GM21360 (cell line): ENCODE measurements at regions not wholly inside any gene's neighbourhood (a gene's known extent, or its start where the extent isn't known, plus 50 kb on each side); places are given as distances from the start of the nearest gene placed in this dataset.

Experiments
- ATAC-seq: cut with Tn5 transposase; IDR thresholded peaks from one replicate; pipeline ENCODE4 v1.9.1; 2021; ENCODE audit warnings: mild to moderate bottlenecking, moderate library complexity; ENCODE audit not compliant: unreplicated experiment

GRCh38 chr4:165763640-165764039 is 109.4 kb upstream of the TLL1 start:
- ATAC-seq, result no peak

GRCh38 chr4:165765053-165765452 is 108.0 kb upstream of the TLL1 start:
- ATAC-seq, result no peak

GRCh38 chr4:165766018-165766417 is 107.0 kb upstream of the TLL1 start:
- no peak for ATAC-seq

GRCh38 chr4:165766976-165767375 is 106.1 kb upstream of the TLL1 start:
- no peak for ATAC-seq

- ATAC-seq, result no peak
Measured at GRCh38 chr4:165767671-165768070, 105.4 kb upstream of the TLL1 start.

GRCh38 chr4:165768281-165768680 is 104.8 kb upstream of the TLL1 start:
- no peak for ATAC-seq

GRCh38 chr4:165774326-165774725 is 98.7 kb upstream of the TLL1 start:
- no peak for ATAC-seq

GRCh38 chr4:165779950-165780670 is 92.9 kb upstream of the TLL1 start:
- ATAC-seq, result no peak

- ATAC-seq, result no peak
Measured at GRCh38 chr4:165780735-165781134, 92.3 kb upstream of the TLL1 start.

GRCh38 chr4:165782623-165783022 is 90.4 kb upstream of the TLL1 start:
- ATAC-seq, result no peak

- no peak for ATAC-seq
Measured at GRCh38 chr4:165783626-165784025, 89.4 kb upstream of the TLL1 start.

- ATAC-seq, result no peak
Measured at GRCh38 chr4:165784672-165785071, 88.4 kb upstream of the TLL1 start.

GRCh38 chr4:165785337-165785736 is 87.7 kb upstream of the TLL1 start:
- ATAC-seq, result no peak

- ATAC-seq, result no peak
Measured at GRCh38 chr4:165787516-165788274, 85.3 kb upstream of the TLL1 start.

- no peak for ATAC-seq
Measured at GRCh38 chr4:165788686-165789463, 84.2 kb upstream of the TLL1 start.

- ATAC-seq, result no peak
Measured at GRCh38 chr4:165793236-165793635, 79.8 kb upstream of the TLL1 start.

- no peak for ATAC-seq
Measured at GRCh38 chr4:165794834-165795233, 78.2 kb upstream of the TLL1 start.

- ATAC-seq, result no peak
Measured at GRCh38 chr4:165799384-165799815, 73.6 kb upstream of the TLL1 start.

GRCh38 chr4:165802452-165802851 is 70.6 kb upstream of the TLL1 start:
- ATAC-seq, result no peak

GRCh38 chr4:165803005-165803404 is 70.0 kb upstream of the TLL1 start:
- ATAC-seq, result no peak

GRCh38 chr4:165805406-165805805 is 67.6 kb upstream of the TLL1 start:
- ATAC-seq, result no peak

- ATAC-seq, result no peak
Measured at GRCh38 chr4:165806613-165807012, 66.4 kb upstream of the TLL1 start.
